Heart right ventricle (tissue), 16 donors: ENCODE measurements at regions not wholly inside any gene's neighbourhood (a gene's known extent, or its start where the extent isn't known, plus 50 kb on each side); places are given as distances from the start of the nearest gene placed in this dataset.

Experiments used
- ATAC-seq, 8 donors: fragments of 200-7000 bp; cut with Tn5 transposase; one replicate each; pipeline ENCODE4 v1.9.1; 2020; ENCODE audit warnings: mild to moderate bottlenecking in 8 of 8, moderate library complexity in 8 of 8, moderate number of reproducible peaks in 1 of 8
- DNase-seq, 2 donors: peaks; one replicate each; pipeline ENCODE4 v3.0.0-alpha.2; 2020
- H3K27ac ChIP-seq, 10 donors: fragments of 200-600 bp; sonication (generic) in 2 of 10; one replicate each; pipeline versions ENCODE4 v1.5.0 to v1.8.0; 2020 to 2022; ENCODE audit warnings: mild to moderate bottlenecking in 3 of 10
- H3K27me3 ChIP-seq, 7 donors: fragments of 200-600 bp; one replicate each; pipeline ENCODE4 v1.8.0; 2021 to 2022; ENCODE audit warnings: mild to moderate bottlenecking in 2 of 7
- H3K36me3 ChIP-seq, 9 donors: fragments of 200-600 bp; sonication (generic) in 1 of 9; one replicate each; pipeline versions ENCODE4 v1.5.0 to v1.8.0; 2020 to 2022; ENCODE audit warnings: mild to moderate bottlenecking in 2 of 9
- H3K4me1 ChIP-seq, 9 donors: fragments of 200-600 bp; sonication (generic) in 1 of 9; one replicate each; pipeline versions ENCODE4 v1.5.0 to v1.8.0; 2020 to 2022; ENCODE audit warnings: mild to moderate bottlenecking in 4 of 9
- H3K4me3 ChIP-seq, 10 donors: fragments of 200-600 bp; sonication (generic) in 2 of 10; one replicate each; pipeline versions ENCODE4 v1.5.0 to v1.8.0; 2020 to 2022; ENCODE audit warnings: mild to moderate bottlenecking in 7 of 10, moderate library complexity in 2 of 10
- H3K9me3 ChIP-seq, 11 donors: fragments of 200-600 bp in 10 of 11; sonication (generic) in 2 of 11; one replicate each; pipeline versions ENCODE4 v1.5.0 to v1.8.0; 2013 to 2022; ENCODE audit warnings: mild to moderate bottlenecking in 2 of 11, control low read depth in 1 of 11, moderate library complexity in 1 of 11
- WGBS, 2 donors: extraction: QIAGEN DNeasy Blood & Tissue Kit; methylation state at CpG; one replicate each; pipeline ENCODE4 v1.1.7; 2013; ENCODE audit warnings: inconsistent platforms in 1 of 2; 5-methylcytosine and 5-hydroxymethylcytosine counted together
- intact Hi-C, 10 donors: fragments of 100-400 bp; cut with DNase I; formaldehyde crosslinking; loops; one replicate each; pipeline versions ENCODE4 v1.11.1 to v1.14.2; 2022
- TF ChIP-seq, protein P1 (sequence below), 9 donors: fragments of 200-600 bp; sonication (generic) in 2 of 9; IDR thresholded peaks; one replicate each; pipeline versions ENCODE4 v1.5.0 to v1.8.0; 2021 to 2022; ENCODE audit warnings: antibody characterized with exemption in 9 of 9, mild to moderate bottlenecking in 5 of 9, moderate library complexity in 1 of 9
- donor health status: Arrhythmogenic right ventricular cardiomyopathy.
- donor health status: ischemic (EF 13 %, LVEDD 7.1; RV severe dilation, severe dysfunction).
- donor health status: healthy with polysubstance abuse.
- donor health status: DM: no; HTN: yes; CAD: no.
- donor health status: DM: no; HTN: no; CAD: no.
- donor health status: ischemic (EF 25% LVEDD 6.9; RV normal size, moderate dysfunction).
- donor health status: ischemic (EF 25% LVEDD 5.7; RV mildly dilated, moderate dysfunction).
- donor health status: healthy.
- donor health status: DM: yes; HTN: yes; CAD: no.
- donor health status: Ischemic cardiomyopathy.
- donor health status: ischemic (EF 35%, LVEDD 5.7; RV mildly dilated, moderate dysfunction).
- donor health status: nonischemic (EF 11% LVEDD 7.7; RV severe dilation, severe dysfunction).
- donor health status: DM: yes; HTN: yes; CAD: no.
- donor health status: PGD.
- donor health status: ischemic (EF 29% LVEDD 5.4; RV normal size, mild dysfunction).
- donor health status: nonischemic (EF 23%, LVEDD 6.1; RV moderate dilation, normal function).

DNA sequence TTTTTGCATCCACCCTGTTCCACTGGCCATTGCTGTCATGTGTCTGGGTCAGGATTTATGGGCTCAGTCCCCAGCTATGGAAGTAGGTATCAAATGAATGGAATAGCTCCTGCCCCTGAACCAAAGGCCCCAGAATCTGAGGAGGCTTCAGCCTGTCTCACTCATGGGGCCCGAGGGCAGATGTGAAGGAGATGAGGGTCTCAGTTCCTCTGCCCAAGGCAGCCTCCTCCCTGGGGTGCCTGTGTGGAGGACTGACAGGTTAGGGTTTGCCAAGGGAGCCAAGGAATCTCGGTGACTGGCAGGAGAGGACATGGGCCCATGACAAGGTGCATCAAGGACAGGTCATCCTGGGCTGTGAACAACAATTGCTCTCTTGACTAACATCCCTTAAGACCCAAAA lies 70.4 kb downstream of the CPN2 start:
- Histone ChIP-seq H3K4me1 (peaks cover 19 to 65% (median 33%) of the 10 kb centered on the region in 9 donors), H3K27me3 (peaks cover 0 to 25% (median 0%) of the 10 kb centered on the region in 7 donors), H3K36me3 (no peaks in the 10 kb centered on the region), H3K4me3 (no peak overlapping the region), H3K9me3 (no peaks in the 10 kb centered on the region), H3K27ac (no peak overlapping the region)
- 91 to 92% methylated on average over 2 of the region's 2 CpGs for WGBS, 2 donors
- TF ChIP-seq, protein P1, sequence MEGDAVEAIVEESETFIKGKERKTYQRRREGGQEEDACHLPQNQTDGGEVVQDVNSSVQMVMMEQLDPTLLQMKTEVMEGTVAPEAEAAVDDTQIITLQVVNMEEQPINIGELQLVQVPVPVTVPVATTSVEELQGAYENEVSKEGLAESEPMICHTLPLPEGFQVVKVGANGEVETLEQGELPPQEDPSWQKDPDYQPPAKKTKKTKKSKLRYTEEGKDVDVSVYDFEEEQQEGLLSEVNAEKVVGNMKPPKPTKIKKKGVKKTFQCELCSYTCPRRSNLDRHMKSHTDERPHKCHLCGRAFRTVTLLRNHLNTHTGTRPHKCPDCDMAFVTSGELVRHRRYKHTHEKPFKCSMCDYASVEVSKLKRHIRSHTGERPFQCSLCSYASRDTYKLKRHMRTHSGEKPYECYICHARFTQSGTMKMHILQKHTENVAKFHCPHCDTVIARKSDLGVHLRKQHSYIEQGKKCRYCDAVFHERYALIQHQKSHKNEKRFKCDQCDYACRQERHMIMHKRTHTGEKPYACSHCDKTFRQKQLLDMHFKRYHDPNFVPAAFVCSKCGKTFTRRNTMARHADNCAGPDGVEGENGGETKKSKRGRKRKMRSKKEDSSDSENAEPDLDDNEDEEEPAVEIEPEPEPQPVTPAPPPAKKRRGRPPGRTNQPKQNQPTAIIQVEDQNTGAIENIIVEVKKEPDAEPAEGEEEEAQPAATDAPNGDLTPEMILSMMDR (IDR thresholded peaks at IDR 0.05): no peak
- intact Hi-C loops: no loop called here
- ATAC-seq (no peak), DNase-seq (no peak)

DNA sequence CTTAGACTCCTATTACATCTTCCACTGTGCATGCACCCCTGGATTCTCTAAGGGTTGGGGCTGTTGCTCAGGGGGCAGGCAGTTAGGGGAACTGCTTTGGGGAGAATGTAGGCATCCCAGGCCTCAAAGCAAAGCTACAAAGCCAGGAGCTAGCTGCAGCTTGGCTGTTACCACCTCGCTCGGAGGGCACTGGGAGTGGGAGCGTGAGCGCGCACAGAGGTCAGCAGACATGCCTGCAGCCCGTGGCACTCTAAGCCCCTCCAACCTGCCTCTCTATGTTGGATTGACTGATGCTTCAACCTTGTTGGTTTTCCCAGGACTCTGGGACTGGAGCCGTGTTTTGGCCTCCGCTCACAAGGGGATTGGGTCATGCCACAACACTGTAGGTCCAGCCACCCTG lies 69.8 kb downstream of the CPN2 start:
- Histone ChIP-seq H3K9me3 (no peaks in the 10 kb centered on the region), H3K4me3 (no peak overlapping the region), H3K27ac (no peak overlapping the region), H3K27me3 (peaks cover 0 to 25% (median 0%) of the 10 kb centered on the region in 7 donors), H3K36me3 (no peaks in the 10 kb centered on the region), H3K4me1 (peaks cover 19 to 70% (median 33%) of the 10 kb centered on the region in 9 donors)
- 98 to 99% methylated on average over 8 of the region's 8 CpGs for WGBS, 2 donors
- no peak for DNase-seq
- intact Hi-C loops: no loop called here
- TF ChIP-seq, protein P1 (IDR thresholded peaks at IDR 0.05): no peak
- no peak for ATAC-seq

DNA sequence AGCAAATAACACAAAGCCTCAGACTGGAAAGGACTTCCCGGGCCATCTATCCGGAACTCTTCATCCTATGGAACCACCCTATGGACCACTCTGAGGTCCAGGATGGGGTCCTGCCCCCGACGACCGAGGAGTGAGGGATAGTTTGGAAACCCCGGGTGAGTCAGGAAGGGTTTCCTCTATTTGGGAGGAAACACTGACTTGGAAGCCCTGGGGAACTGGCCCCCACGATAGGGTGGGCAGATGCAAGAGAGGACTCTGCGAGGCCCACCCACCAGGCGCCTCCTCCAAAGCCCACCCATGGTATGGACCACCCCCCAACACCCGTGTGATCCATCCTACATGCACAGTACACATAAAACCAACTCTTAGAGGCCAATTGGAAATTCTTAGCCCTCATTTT lies 69.4 kb downstream of the CPN2 start:
- DNase-seq (no peak), ATAC-seq (no peak)
- Histone ChIP-seq H3K27me3 (peaks cover 0 to 25% (median 3%) of the 10 kb centered on the region in 7 donors), H3K4me1 (peaks cover 19 to 68% (median 32%) of the 10 kb centered on the region in 9 donors), H3K27ac (peak overlapping the region in 1 of 10 donors; percentile 63), H3K36me3 (no peaks in the 10 kb centered on the region), H3K4me3 (no peak overlapping the region), H3K9me3 (no peaks in the 10 kb centered on the region)
- TF ChIP-seq, protein P1 (IDR thresholded peaks at IDR 0.05): no peak
- WGBS, 2 donors: 90 to 92% methylated on average over 10 of the region's 10 CpGs
- intact Hi-C loops: no loop called here

DNA sequence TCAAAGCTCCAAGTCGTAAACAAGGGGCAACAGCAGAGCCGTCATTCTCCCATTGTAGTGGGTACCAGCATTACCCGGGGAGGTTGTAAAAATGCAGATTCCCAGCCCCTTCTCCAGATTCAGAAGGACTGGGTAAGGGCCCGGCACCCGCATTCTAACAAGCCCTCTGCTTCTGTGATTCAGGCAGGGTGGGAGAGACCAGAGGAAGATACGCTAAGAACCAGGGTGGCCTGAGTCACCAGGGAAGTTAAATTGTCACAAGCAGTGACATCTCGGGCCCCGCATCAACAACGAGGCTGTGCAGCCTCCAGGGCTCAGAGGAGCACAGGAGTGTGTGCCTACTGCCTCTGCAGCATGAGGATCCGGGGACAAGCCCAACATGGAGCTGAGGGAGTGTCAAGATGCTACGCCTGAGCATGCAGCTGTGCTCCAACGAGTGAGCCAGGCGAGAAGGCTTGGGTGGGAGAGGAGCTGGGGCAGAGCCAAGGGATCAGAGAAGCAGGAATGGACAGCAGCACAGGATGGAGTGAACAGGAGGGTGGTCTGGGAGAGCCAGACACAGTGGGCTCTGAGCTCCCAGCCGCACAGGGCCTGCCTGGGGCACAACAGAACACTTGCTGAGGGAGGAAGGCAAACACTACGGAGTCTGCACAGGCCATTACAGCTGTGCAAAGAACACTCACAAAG lies 68.5 kb downstream of the CPN2 start:
- peaks cover 11 to 60% (median 23%) of the 10 kb centered on the region in 9 donors for H3K4me1 ChIP-seq
- DNase-seq (no peak), ATAC-seq (peak in 5 of 8 donors; percentile 36 to 44 (median 40))
- H3K27me3 ChIP-seq: peaks cover 0 to 28% (median 9%) of the 10 kb centered on the region in 7 donors
- no peak overlapping the region for H3K4me3 ChIP-seq
- H3K9me3 ChIP-seq: no peaks in the 10 kb centered on the region
- no peaks in the 10 kb centered on the region for H3K36me3 ChIP-seq
- peak overlapping the region in 5 of 10 donors; percentile 6 to 70 (median 54) for H3K27ac ChIP-seq
- intact Hi-C loops: no loop called here
- 86 to 89% methylated on average over 15 of the region's 15 CpGs for WGBS, 2 donors
- TF ChIP-seq, protein P1 (IDR thresholded peaks at IDR 0.05): no peak
